Smooth muscle cell (in vitro differentiated cells): ENCODE measurements at regions not wholly inside any gene's neighbourhood (a gene's known extent, or its start where the extent isn't known, plus 50 kb on each side); places are given as distances from the start of the nearest gene placed in this dataset.

ENCODE experiments used
- DNase-seq: peaks from one replicate; lab custom pipeline; 2025; ENCODE audit not compliant: unreplicated experiment; lab: John Stamatoyannopoulos, UW
- H2AFZ ChIP-seq: fragments of 200-600 bp; sonication (generic); 2 replicates; pipeline ENCODE4 v1.6.0; 2016; ENCODE audit warnings: antibody characterized with exemption, low read depth, mild to moderate bottlenecking
- H3F3A ChIP-seq: fragments of 200-600 bp; sonication (generic); 2 replicates; pipeline ENCODE4 v1.6.0; 2017; ENCODE audit warnings: antibody characterized with exemption, low read depth
- H3K27ac ChIP-seq: fragments of 200-600 bp; sonication (generic); 2 replicates; pipeline ENCODE4 v1.5.1; 2016; ENCODE audit warnings: low read depth, mild to moderate bottlenecking
- H3K27me3 ChIP-seq: fragments of 200-600 bp; sonication (generic); 2 replicates; pipeline ENCODE4 v1.6.1; 2016; ENCODE audit warnings: low read depth, mild to moderate bottlenecking
- H3K36me3 ChIP-seq: fragments of 200-600 bp; sonication (generic); 2 replicates; pipeline ENCODE4 v1.5.1; 2016; ENCODE audit warnings: low read depth
- H3K4me1 ChIP-seq: fragments of 200-600 bp; sonication (generic); 2 replicates; pipeline ENCODE4 v1.5.1; 2016; ENCODE audit warnings: low read depth
- H3K4me2 ChIP-seq: fragments of 200-600 bp; sonication (generic); 2 replicates; pipeline ENCODE4 v1.6.0; 2016; ENCODE audit warnings: mild to moderate bottlenecking
- H3K4me3 ChIP-seq: fragments of 200-600 bp; sonication (generic); 2 replicates; pipeline ENCODE4 v1.5.1; 2016; ENCODE audit warnings: mild to moderate bottlenecking
- H3K79me2 ChIP-seq: fragments of 200-600 bp; sonication (generic); 2 replicates; pipeline ENCODE4 v1.6.0; 2016; ENCODE audit warnings: low read depth, mild to moderate bottlenecking
- H3K9ac ChIP-seq: fragments of 200-600 bp; sonication (generic); 2 replicates; pipeline ENCODE4 v1.6.0; 2016; ENCODE audit warnings: low read depth
- H3K9me3 ChIP-seq: fragments of 200-600 bp; sonication (generic); replicated peaks from 2 replicates; pipeline ENCODE4 v1.5.1; 2016; ENCODE audit warnings: low read depth
- H4K20me1 ChIP-seq: fragments of 200-600 bp; sonication (generic); 2 replicates; pipeline ENCODE4 v1.6.0; 2016; ENCODE audit warnings: low read depth
- CTCF ChIP-seq: fragments of 200-600 bp; sonication (generic); IDR thresholded peaks from 2 replicates; pipeline ENCODE4 v1.5.1; 2017; ENCODE audit warnings: borderline replicate concordance, mild to moderate bottlenecking, antibody characterized with exemption; ENCODE audit not compliant: insufficient read depth, poor library complexity, severe bottlenecking
- WGBS: methylation state at CpG from one replicate; pipeline ENCODE4 v1.1.7; 2016; ENCODE audit warnings: low lambda C conversion rate; 5-methylcytosine and 5-hydroxymethylcytosine counted together

DNA sequence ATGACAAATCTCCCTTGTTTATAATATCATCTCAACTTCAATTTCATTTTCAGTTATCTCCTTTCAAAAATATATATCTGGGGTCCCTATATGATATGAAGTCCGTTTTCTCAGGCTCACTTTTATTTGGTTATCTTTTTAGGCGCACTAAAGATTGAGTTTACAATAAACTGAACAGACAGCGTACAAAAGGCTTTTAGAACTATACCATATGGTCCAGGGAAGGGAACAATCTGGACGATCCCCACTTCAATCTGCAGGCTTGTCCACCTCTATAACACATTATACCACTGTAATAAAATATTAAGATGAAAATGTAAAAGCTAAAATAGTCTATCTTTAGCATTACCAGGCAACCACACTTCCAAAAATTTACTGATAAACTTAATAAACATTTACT is 289.9 kb downstream of the ZEB2 start:
- H3F3A ChIP-seq: no peaks in the 10 kb centered on the region
- H3K27ac ChIP-seq: no peak overlapping the region
- no peaks in the 10 kb centered on the region for H3K4me1 ChIP-seq
- no peaks in the 10 kb centered on the region for H3K27me3 ChIP-seq
- H3K36me3 ChIP-seq: no peaks in the 10 kb centered on the region
- peaks cover 3% of the 10 kb centered on the region for H3K79me2 ChIP-seq
- no peak overlapping the region for H3K4me3 ChIP-seq
- H3K9me3 ChIP-seq: no peaks in the 10 kb centered on the region
- no peak overlapping the region for H3K4me2 ChIP-seq
- DNase-seq: no peak
- no peak for TF ChIP-seq CTCF
- no peak overlapping the region for H3K9ac ChIP-seq
- H4K20me1 ChIP-seq: no peaks in the 10 kb centered on the region
- WGBS: 91% methylated on average over 4 of the region's 4 CpGs
- H2AFZ ChIP-seq: no peak overlapping the region

- H4K20me1 ChIP-seq: no peaks in the 10 kb centered on the region
- H3K4me3 ChIP-seq: no peak overlapping the region
- H3K36me3 ChIP-seq: no peaks in the 10 kb centered on the region
- no peak overlapping the region for H3K27ac ChIP-seq
- no peaks in the 10 kb centered on the region for H3K27me3 ChIP-seq
- H3F3A ChIP-seq: no peaks in the 10 kb centered on the region
- no peaks in the 10 kb centered on the region for H3K4me1 ChIP-seq
- DNase-seq: no peak
- no peak overlapping the region for H3K9ac ChIP-seq
- H3K9me3 ChIP-seq: no peaks in the 10 kb centered on the region
- WGBS: 90% methylated on average over 1 of the region's 1 CpG
- TF ChIP-seq CTCF: no peak
- peaks cover 3% of the 10 kb centered on the region for H3K79me2 ChIP-seq
- no peak overlapping the region for H3K4me2 ChIP-seq
- no peak overlapping the region for H2AFZ ChIP-seq
These were observed 290.6 kb downstream of the ZEB2 start for GRCh38 chr2:144229296-144229695.

GRCh38 chr2:144227427-144228105 is 292.4 kb downstream of the ZEB2 start:
- no peak for DNase-seq
- 97% methylated on average over 2 of the region's 2 CpGs for WGBS
- H3K79me2 ChIP-seq: no peaks in the 10 kb centered on the region
- no peak overlapping the region for H3K27ac ChIP-seq
- no peak overlapping the region for H3K9ac ChIP-seq
- no peaks in the 10 kb centered on the region for H3K27me3 ChIP-seq
- H3K4me1 ChIP-seq: no peaks in the 10 kb centered on the region
- H3K9me3 ChIP-seq: no peaks in the 10 kb centered on the region
- TF ChIP-seq CTCF: no peak
- H4K20me1 ChIP-seq: no peaks in the 10 kb centered on the region
- H3F3A ChIP-seq: no peaks in the 10 kb centered on the region
- H3K4me2 ChIP-seq: no peak overlapping the region
- no peak overlapping the region for H3K4me3 ChIP-seq
- H2AFZ ChIP-seq: no peak overlapping the region
- H3K36me3 ChIP-seq: no peaks in the 10 kb centered on the region

DNA sequence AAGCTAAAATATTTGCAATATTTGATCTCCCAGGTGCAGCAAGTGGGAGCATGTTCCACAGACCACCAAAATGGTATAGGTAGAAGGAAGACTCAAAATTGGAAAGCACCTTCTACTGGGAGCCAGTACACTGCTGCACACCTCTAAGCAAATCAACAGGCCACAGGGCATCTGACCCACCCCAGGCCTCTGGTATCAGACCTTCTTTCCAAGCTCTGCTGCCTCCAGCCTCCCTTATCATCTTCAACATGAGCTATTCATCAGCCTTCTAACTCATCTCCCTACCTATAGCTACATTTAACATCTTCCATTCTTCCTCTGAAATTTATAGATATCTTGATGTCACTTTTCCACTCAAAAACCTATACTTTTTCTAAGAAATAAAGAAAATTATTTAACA is 294.8 kb downstream of the ZEB2 start:
- no peak overlapping the region for H2AFZ ChIP-seq
- no peaks in the 10 kb centered on the region for H3F3A ChIP-seq
- H3K27ac ChIP-seq: no peak overlapping the region
- no peak for TF ChIP-seq CTCF
- no peaks in the 10 kb centered on the region for H4K20me1 ChIP-seq
- H3K79me2 ChIP-seq: no peaks in the 10 kb centered on the region
- no peak for DNase-seq
- no peaks in the 10 kb centered on the region for H3K27me3 ChIP-seq
- H3K36me3 ChIP-seq: no peaks in the 10 kb centered on the region
- H3K4me2 ChIP-seq: no peak overlapping the region
- H3K4me3 ChIP-seq: no peak overlapping the region
- H3K9me3 ChIP-seq: no peaks in the 10 kb centered on the region
- no peaks in the 10 kb centered on the region for H3K4me1 ChIP-seq
- H3K9ac ChIP-seq: no peak overlapping the region
